ENCODE measurements at regions not wholly inside any gene's neighbourhood (a gene's known extent, or its start where the extent isn't known, plus 50 kb on each side); places are given as distances from the start of the nearest gene placed in this dataset.

GRCh38 chr7:92967238-92967637, 130.9 kb upstream of the CDK6 start:
- Mint-ChIP-seq H3K27me3 (no peaks in the 10 kb centered on the region), H3K27ac (no peak overlapping the region), H3K4me3 (no peak overlapping the region), H3K4me1 (no peaks in the 10 kb centered on the region), H3K9me3 (ENCODE audit: insufficient read depth) (no peaks in the 10 kb centered on the region)
- Histone ChIP-seq H3K4me1 (ENCODE audit: control insufficient read depth in 2 of 2, insufficient read depth in 2 of 2, low read length in 2 of 2) (no peaks in the 10 kb centered on the region), H3K27ac (ENCODE audit: low read length in 2 of 2) (no peak overlapping the region), H4K20me1 (ENCODE audit: control insufficient read depth, insufficient read depth, low read length, poor library complexity, severe bottlenecking) (no peaks in the 10 kb centered on the region), H3K9me3 (ENCODE audit: control extremely low read depth in 1 of 3, control insufficient read depth in 2 of 3, insufficient read depth in 1 of 3, low read length in 2 of 3) (peaks cover 0 to 2% (median 0%) of the 10 kb centered on the region in 3 donors), H2AFZ (ENCODE audit: insufficient read depth, low read depth, low read length, poor library complexity, severe bottlenecking) (no peak overlapping the region), H3K79me2 (ENCODE audit: control insufficient read depth, insufficient read depth, low read length) (no peaks in the 10 kb centered on the region), H3K9ac (ENCODE audit: low read length) (no peak overlapping the region), H3K4me2 (replicated peaks; ENCODE audit: low read depth, low read length, poor library complexity, severe bottlenecking) (no peak overlapping the region), H3K27me3 (replicated peaks in 1 of 4; ENCODE audit: control extremely low read depth in 1 of 4, control insufficient read depth in 3 of 4, insufficient read depth in 4 of 4, low read length in 3 of 4) (no peaks in the 10 kb centered on the region), H3K36me3 (replicated peaks in 1 of 2; ENCODE audit: control extremely low read depth in 1 of 2, control insufficient read depth in 1 of 2, extremely low read depth in 1 of 2, insufficient read depth in 2 of 2, low read length in 1 of 2) (no peaks in the 10 kb centered on the region), H3K4me3 (ENCODE audit: control extremely low read depth in 1 of 5, extremely low read depth in 1 of 5, insufficient read depth in 1 of 5, low read depth in 2 of 5, low read length in 4 of 5) (no peak overlapping the region)
- TF ChIP-seq EZH2 (IDR thresholded peaks at IDR 0.05; ENCODE audit: borderline replicate concordance, insufficient read depth, low read depth, low read length, poor library complexity, severe bottlenecking) (no peak), CTCF (IDR thresholded peaks at IDR 0.05) (no peak)
- POLR2A ChIA-PET = no interaction called here
- intact Hi-C loops (cut with micrococcal nuclease) = no loop called here
- no peak for ATAC-seq (ENCODE audit: low read depth)
- CTCF ChIA-PET = no interaction called here
- DNase-seq = no peak

- Histone ChIP-seq H3K4me2 (replicated peaks; ENCODE audit: low read depth, low read length, poor library complexity, severe bottlenecking) (no peak overlapping the region), H3K9me3 (ENCODE audit: control extremely low read depth in 1 of 3, control insufficient read depth in 2 of 3, insufficient read depth in 1 of 3, low read length in 2 of 3) (no peaks in the 10 kb centered on the region), H3K4me3 (ENCODE audit: control extremely low read depth in 1 of 5, extremely low read depth in 1 of 5, insufficient read depth in 1 of 5, low read depth in 2 of 5, low read length in 4 of 5) (no peak overlapping the region), H3K27ac (ENCODE audit: low read length in 2 of 2) (no peak overlapping the region), H3K36me3 (replicated peaks in 1 of 2; ENCODE audit: control extremely low read depth in 1 of 2, control insufficient read depth in 1 of 2, extremely low read depth in 1 of 2, insufficient read depth in 2 of 2, low read length in 1 of 2) (no peaks in the 10 kb centered on the region), H4K20me1 (ENCODE audit: control insufficient read depth, insufficient read depth, low read length, poor library complexity, severe bottlenecking) (no peaks in the 10 kb centered on the region), H3K79me2 (ENCODE audit: control insufficient read depth, insufficient read depth, low read length) (no peaks in the 10 kb centered on the region), H2AFZ (ENCODE audit: insufficient read depth, low read depth, low read length, poor library complexity, severe bottlenecking) (no peak overlapping the region), H3K9ac (ENCODE audit: low read length) (no peak overlapping the region), H3K27me3 (replicated peaks in 1 of 4; ENCODE audit: control extremely low read depth in 1 of 4, control insufficient read depth in 3 of 4, insufficient read depth in 4 of 4, low read length in 3 of 4) (no peaks in the 10 kb centered on the region), H3K4me1 (ENCODE audit: control insufficient read depth in 2 of 2, insufficient read depth in 2 of 2, low read length in 2 of 2) (no peaks in the 10 kb centered on the region)
- WGBS (ENCODE audit: insufficient coverage) = 86% methylated on average over 2 of the region's 4 CpGs
- Mint-ChIP-seq H3K9me3 (ENCODE audit: insufficient read depth) (no peaks in the 10 kb centered on the region), H3K4me3 (no peak overlapping the region), H3K27me3 (no peaks in the 10 kb centered on the region), H3K4me1 (no peaks in the 10 kb centered on the region), H3K27ac (no peak overlapping the region)
- intact Hi-C loops (cut with micrococcal nuclease) = no loop called here
- no peak for ATAC-seq (ENCODE audit: low read depth)
- no peak for TF ChIP-seq EZH2 (IDR thresholded peaks at IDR 0.05; ENCODE audit: borderline replicate concordance, insufficient read depth, low read depth, low read length, poor library complexity, severe bottlenecking)
- TF ChIP-seq CTCF (IDR thresholded peaks at IDR 0.05) = no peak
- ChIA-PET CTCF (no interaction called here), POLR2A (no interaction called here)
- no peak for DNase-seq
These were observed 127.8 kb upstream of the CDK6 start for GRCh38 chr7:92964141-92964540.

Measured in B cell (primary cell).